NCI-H1105 treated with DMSO at 0.1 percent for 48 hours (cell line): ENCODE measurements at regions not wholly inside any gene's neighbourhood (a gene's known extent, or its start where the extent isn't known, plus 50 kb on each side); places are given as distances from the start of the nearest gene placed in this dataset.
A peak's percentile ranks its signal among the peaks of the same experiment; 100 is the strongest.

Experiments
- DNase-seq: peaks from one replicate; lab custom pipeline; 2025; lab: John Stamatoyannopoulos, UW

GRCh38 chr1:198904321-198904720, 265.5 kb downstream of the PTPRC start:
- DNase-seq = no peak

GRCh38 chr1:198906739-198907422, 268.0 kb downstream of the PTPRC start:
- no peak for DNase-seq

- no peak for DNase-seq
These were observed 268.5 kb downstream of the PTPRC start for GRCh38 chr1:198907423-198907746.

- no peak for DNase-seq
These were observed 270.2 kb downstream of the PTPRC start for GRCh38 chr1:198908995-198909394.

- no peak for DNase-seq
These were observed 271.1 kb downstream of the PTPRC start for GRCh38 chr1:198909973-198910372.

- DNase-seq = no peak
These were observed 272.0 kb downstream of the PTPRC start for GRCh38 chr1:198910816-198911215.

- DNase-seq = no peak
These were observed 273.2 kb downstream of the PTPRC start for GRCh38 chr1:198912046-198912445.

- no peak for DNase-seq
These were observed 274.8 kb downstream of the PTPRC start for GRCh38 chr1:198913667-198914066.

GRCh38 chr1:198915327-198916231, 276.7 kb downstream of the PTPRC start:
- no peak for DNase-seq

- DNase-seq = no peak
These were observed 278.4 kb downstream of the PTPRC start for GRCh38 chr1:198917226-198917625.

- no peak for DNase-seq
These were observed 280.1 kb downstream of the PTPRC start for GRCh38 chr1:198918920-198919319.

- DNase-seq = no peak
These were observed 281.0 kb downstream of the PTPRC start for GRCh38 chr1:198919667-198920398.

GRCh38 chr1:198922638-198923430, 284.0 kb downstream of the PTPRC start:
- no peak for DNase-seq

GRCh38 chr1:198923993-198924392, 285.2 kb downstream of the PTPRC start:
- no peak for DNase-seq

GRCh38 chr1:198925567-198925966, 286.7 kb downstream of the PTPRC start:
- DNase-seq = no peak

- DNase-seq = no peak
These were observed 288.3 kb downstream of the PTPRC start for GRCh38 chr1:198927129-198927528.

- no peak for DNase-seq
These were observed 290.3 kb downstream of the PTPRC start for GRCh38 chr1:198929111-198929604.

GRCh38 chr1:198929961-198930599, 291.2 kb downstream of the PTPRC start:
- peak; percentile 69 for DNase-seq

- no peak for DNase-seq
These were observed 293.6 kb downstream of the PTPRC start for GRCh38 chr1:198932351-198932991.

GRCh38 chr1:198933515-198934222, 294.8 kb downstream of the PTPRC start:
- no peak for DNase-seq
